Natural killer cell (primary cell): ENCODE measurements at regions not wholly inside any gene's neighbourhood (a gene's known extent, or its start where the extent isn't known, plus 50 kb on each side); places are given as distances from the start of the nearest gene placed in this dataset.

ENCODE experiments used
- ATAC-seq, 3 donors: fragments of 150-1000 bp in 2 of 3; fragments of 200-7000 bp in 1 of 3; cut with Tn5 transposase; 1 replicate in 1 of 3; 2 replicates in 2 of 3; pipeline ENCODE4 v1.10.0; 2021; ENCODE audit warnings: mild to moderate bottlenecking in 2 of 3, moderate library complexity in 2 of 3
- DNase-seq, 2 donors: peaks; one replicate each; pipeline versions ENCODE4 v3.0.0 to v3.0.0-alpha.2; 2013 to 2021; ENCODE audit warnings: mixed read lengths in 1 of 2
- H3K27ac ChIP-seq: one replicate; pipeline ENCODE4 v1.5.1; 2013; ENCODE audit warnings: mild to moderate bottlenecking, low read length
- H3K27me3 ChIP-seq: one replicate; pipeline ENCODE4 v1.6.1; 2013; ENCODE audit warnings: low read length; ENCODE audit not compliant: control insufficient read depth, insufficient read depth
- H3K36me3 ChIP-seq: one replicate; pipeline ENCODE4 v1.6.1; 2013; ENCODE audit warnings: low read length; ENCODE audit not compliant: control insufficient read depth, insufficient read depth
- H3K4me1 ChIP-seq: one replicate; pipeline ENCODE4 v1.6.1; 2013; ENCODE audit warnings: low read length; ENCODE audit not compliant: control insufficient read depth, insufficient read depth
- H3K4me3 ChIP-seq: one replicate; pipeline ENCODE4 v1.5.1; 2013; ENCODE audit warnings: low read length
- H3K9me3 ChIP-seq: one replicate; pipeline ENCODE4 v1.6.1; 2013; ENCODE audit warnings: low read length; ENCODE audit not compliant: control insufficient read depth, insufficient read depth
- H3K27ac Mint-ChIP-seq, 2 donors: one replicate each; pipeline ENCODE4 v1.8.0; 2022; ENCODE audit warnings: mild to moderate bottlenecking in 2 of 2, mixed read lengths in 2 of 2, moderate library complexity in 1 of 2
- H3K27me3 Mint-ChIP-seq, 2 donors: one replicate each; pipeline ENCODE4 v1.8.0; 2022; ENCODE audit warnings: low read depth in 2 of 2, mixed read lengths in 2 of 2
- H3K36me3 Mint-ChIP-seq: one replicate; pipeline ENCODE4 v1.8.0; 2022; ENCODE audit warnings: mixed read lengths
- H3K4me1 Mint-ChIP-seq, 2 donors: one replicate each; pipeline ENCODE4 v1.8.0; 2022; ENCODE audit warnings: mixed read lengths in 2 of 2
- H3K4me3 Mint-ChIP-seq: one replicate; pipeline ENCODE4 v1.8.0; 2022; ENCODE audit warnings: mild to moderate bottlenecking, moderate library complexity, mixed read lengths
- H3K9me3 Mint-ChIP-seq, 2 donors: one replicate each; pipeline ENCODE4 v1.8.0; 2022; ENCODE audit warnings: mixed read lengths in 2 of 2
- CTCF ChIP-seq: fragments of 200-600 bp; IDR thresholded peaks from one replicate; pipeline ENCODE4 v1.8.0; 2022; ENCODE audit warnings: antibody characterized with exemption
- WGBS: methylation state at CpG from one replicate; pipeline ENCODE4 v1.1.7; 2013; ENCODE audit warnings: missing lambda C conversion rate; ENCODE audit not compliant: insufficient coverage; 5-methylcytosine and 5-hydroxymethylcytosine counted together
- intact Hi-C: fragments of 100-400 bp; cut with micrococcal nuclease; formaldehyde crosslinking; loops from one replicate; pipeline ENCODE4 v1.14.2; 2022

- Histone ChIP-seq H3K9me3 (peaks cover 2% of the 10 kb centered on the region), H3K27me3 (no peaks in the 10 kb centered on the region), H3K27ac (no peak overlapping the region), H3K4me3 (no peak overlapping the region), H3K4me1 (no peaks in the 10 kb centered on the region), H3K36me3 (no peaks in the 10 kb centered on the region)
- intact Hi-C loops = no loop called here
- H3K27me3 Mint-ChIP-seq = no peaks in the 10 kb centered on the region
- H3K9me3 Mint-ChIP-seq = peaks cover 9 to 10% of the 10 kb centered on the region in 2 donors
- no peak overlapping the region for H3K4me3 Mint-ChIP-seq
- peaks cover 6% of the 10 kb centered on the region for H3K36me3 Mint-ChIP-seq
- no peak overlapping the region for H3K27ac Mint-ChIP-seq
- ATAC-seq = no peak
- DNase-seq = no peak
- no peaks in the 10 kb centered on the region for H3K4me1 Mint-ChIP-seq
- no peak for TF ChIP-seq CTCF
These were observed 863.3 kb downstream of the CENPC start for GRCh38 chr4:66681962-66682361.

- Mint-ChIP-seq H3K36me3 (no peaks in the 10 kb centered on the region), H3K4me3 (no peak overlapping the region), H3K27ac (no peak overlapping the region), H3K9me3 (peaks cover 4 to 5% of the 10 kb centered on the region in 2 donors), H3K27me3 (no peaks in the 10 kb centered on the region), H3K4me1 (no peaks in the 10 kb centered on the region)
- intact Hi-C loops = no loop called here
- H3K36me3 ChIP-seq = no peaks in the 10 kb centered on the region
- ATAC-seq (no peak), DNase-seq (no peak)
- H3K4me1 ChIP-seq = no peaks in the 10 kb centered on the region
- WGBS = 100% methylated on average over 1 of the region's 1 CpG
- no peaks in the 10 kb centered on the region for H3K9me3 ChIP-seq
- H3K27me3 ChIP-seq = no peaks in the 10 kb centered on the region
- no peak for TF ChIP-seq CTCF
- no peak overlapping the region for H3K27ac ChIP-seq
- H3K4me3 ChIP-seq = no peak overlapping the region
These were observed 878.1 kb downstream of the CENPC start for GRCh38 chr4:66667249-66667648.

- no peak overlapping the region for H3K4me3 Mint-ChIP-seq
- Histone ChIP-seq H3K4me3 (no peak overlapping the region), H3K9me3 (no peaks in the 10 kb centered on the region), H3K4me1 (no peaks in the 10 kb centered on the region), H3K27me3 (no peaks in the 10 kb centered on the region), H3K27ac (no peak overlapping the region), H3K36me3 (no peaks in the 10 kb centered on the region)
- no peak for ATAC-seq
- peaks cover 0 to 8% of the 10 kb centered on the region in 2 donors for H3K9me3 Mint-ChIP-seq
- intact Hi-C loops = no loop called here
- no peak overlapping the region for H3K27ac Mint-ChIP-seq
- TF ChIP-seq CTCF = no peak
- no peaks in the 10 kb centered on the region for H3K4me1 Mint-ChIP-seq
- no peak for DNase-seq
- H3K36me3 Mint-ChIP-seq = no peaks in the 10 kb centered on the region
- no peaks in the 10 kb centered on the region for H3K27me3 Mint-ChIP-seq
- WGBS = 75% methylated on average over 3 of the region's 3 CpGs
These were observed 882.7 kb downstream of the CENPC start for GRCh38 chr4:66662620-66663019.

- Mint-ChIP-seq H3K36me3 (no peaks in the 10 kb centered on the region), H3K4me3 (no peak overlapping the region), H3K9me3 (peaks cover 0 to 6% of the 10 kb centered on the region in 2 donors), H3K4me1 (no peaks in the 10 kb centered on the region), H3K27ac (no peak overlapping the region), H3K27me3 (no peaks in the 10 kb centered on the region)
- Histone ChIP-seq H3K4me3 (no peak overlapping the region), H3K4me1 (no peaks in the 10 kb centered on the region), H3K27ac (no peak overlapping the region), H3K27me3 (no peaks in the 10 kb centered on the region), H3K36me3 (no peaks in the 10 kb centered on the region), H3K9me3 (no peaks in the 10 kb centered on the region)
- WGBS = no CpG with 5 or more reads among the region's 2 CpGs
- DNase-seq (no peak), ATAC-seq (no peak)
- intact Hi-C loops = no loop called here
- TF ChIP-seq CTCF = no peak
These were observed 886.5 kb downstream of the CENPC start for GRCh38 chr4:66658809-66659208.
